Suprapubic skin (tissue), 4 donors: ENCODE measurements at regions not wholly inside any gene's neighbourhood (a gene's known extent, or its start where the extent isn't known, plus 50 kb on each side); places are given as distances from the start of the nearest gene placed in this dataset.

Experiments
- DNase-seq, 2 donors: peaks; one replicate each; pipeline ENCODE4 v3.0.0-alpha.2; 2019; ENCODE audit warnings: low spot score in 2 of 2
- H3K27ac ChIP-seq: fragments of 200-600 bp; sonication (generic); one replicate; pipeline ENCODE4 v1.5.1; 2019
- H3K27me3 ChIP-seq: fragments of 200-600 bp; sonication (generic); one replicate; pipeline ENCODE4 v1.5.1; 2019
- H3K36me3 ChIP-seq: fragments of 200-600 bp; sonication (generic); one replicate; pipeline ENCODE4 v1.5.1; 2019
- H3K4me1 ChIP-seq: fragments of 200-600 bp; sonication (generic); one replicate; pipeline ENCODE4 v1.5.1; 2019
- H3K4me3 ChIP-seq: fragments of 200-600 bp; sonication (generic); one replicate; pipeline ENCODE4 v1.5.1; 2019; ENCODE audit warnings: mild to moderate bottlenecking
- H3K9me3 ChIP-seq: fragments of 200-600 bp; sonication (generic); one replicate; pipeline ENCODE4 v1.5.1; 2019
- CTCF ChIP-seq, 2 donors: fragments of 200-600 bp in 1 of 2; fragments of 450-650 bp in 1 of 2; sonication (generic) in 1 of 2; IDR thresholded peaks; one replicate each; pipeline ENCODE4 v1.5.1; 2016 to 2019; ENCODE audit warnings: antibody characterized with exemption in 2 of 2, mild to moderate bottlenecking in 1 of 2, moderate library complexity in 1 of 2
- EP300 ChIP-seq: sonication (generic); formaldehyde crosslinking; IDR thresholded peaks from one replicate; pipeline ENCODE4 v1.6.1; 2017; ENCODE audit warnings: antibody characterized with exemption
- POLR2A ChIP-seq, 2 donors: fragments of 450-650 bp; IDR thresholded peaks; one replicate each; pipeline ENCODE4 v1.6.1; 2017; ENCODE audit warnings: antibody characterized with exemption in 2 of 2, mild to moderate bottlenecking in 2 of 2, moderate library complexity in 2 of 2
- POLR2AphosphoS5 ChIP-seq, 3 donors: sonication (generic); formaldehyde crosslinking; IDR thresholded peaks; one replicate each; pipeline ENCODE4 v1.6.1; 2017; ENCODE audit warnings: antibody characterized with exemption in 3 of 3
- WGBS: methylation state at CpG from one replicate; pipeline ENCODE4 v1.1.5; 2018; 5-methylcytosine and 5-hydroxymethylcytosine counted together

- H3K27me3 ChIP-seq, result no peaks in the 10 kb centered on the region
- TF ChIP-seq POLR2AphosphoS5 (IDR thresholded peaks at IDR 0.05), result no peak
- TF ChIP-seq POLR2A (IDR thresholded peaks at IDR 0.05), result no peak
- TF ChIP-seq EP300, result no peak
- TF ChIP-seq CTCF (IDR thresholded peaks at IDR 0.05), result no peak
- DNase-seq, result no peak
- H3K36me3 ChIP-seq, result no peaks in the 10 kb centered on the region
- no peaks in the 10 kb centered on the region for H3K9me3 ChIP-seq
- peaks cover 3% of the 10 kb centered on the region for H3K4me1 ChIP-seq
- H3K27ac ChIP-seq, result no peak overlapping the region
- no peak overlapping the region for H3K4me3 ChIP-seq
Observed at GRCh38 chr3:124625074-124625473, 105.2 kb upstream of the UMPS start.

- 72% methylated on average over 6 of the region's 6 CpGs for WGBS
- no peaks in the 10 kb centered on the region for H3K9me3 ChIP-seq
- no peak for TF ChIP-seq EP300
- no peak for TF ChIP-seq CTCF (IDR thresholded peaks at IDR 0.05)
- no peak for TF ChIP-seq POLR2A (IDR thresholded peaks at IDR 0.05)
- no peak for TF ChIP-seq POLR2AphosphoS5 (IDR thresholded peaks at IDR 0.05)
- H3K36me3 ChIP-seq, result no peaks in the 10 kb centered on the region
- H3K27ac ChIP-seq, result no peak overlapping the region
- H3K27me3 ChIP-seq, result no peaks in the 10 kb centered on the region
- H3K4me1 ChIP-seq, result no peaks in the 10 kb centered on the region
- DNase-seq, result no peak
- no peak overlapping the region for H3K4me3 ChIP-seq
Observed at GRCh38 chr3:124627501-124627908, 102.7 kb upstream of the UMPS start.

GRCh38 chr3:124628863-124629262 is 101.4 kb upstream of the UMPS start:
- DNase-seq, result no peak
- Histone ChIP-seq H3K9me3 (no peaks in the 10 kb centered on the region), H3K27me3 (no peaks in the 10 kb centered on the region), H3K4me3 (no peak overlapping the region), H3K4me1 (no peaks in the 10 kb centered on the region), H3K36me3 (no peaks in the 10 kb centered on the region), H3K27ac (no peak overlapping the region)
- 82% methylated on average over 4 of the region's 4 CpGs for WGBS
- TF ChIP-seq EP300, result no peak
- no peak for TF ChIP-seq POLR2AphosphoS5 (IDR thresholded peaks at IDR 0.05)
- TF ChIP-seq POLR2A (IDR thresholded peaks at IDR 0.05), result no peak
- no peak for TF ChIP-seq CTCF (IDR thresholded peaks at IDR 0.05)

GRCh38 chr3:124629497-124629896 is 100.8 kb upstream of the UMPS start:
- no peak for DNase-seq
- Histone ChIP-seq H3K36me3 (no peaks in the 10 kb centered on the region), H3K9me3 (no peaks in the 10 kb centered on the region), H3K4me3 (no peak overlapping the region), H3K4me1 (no peaks in the 10 kb centered on the region), H3K27me3 (no peaks in the 10 kb centered on the region), H3K27ac (no peak overlapping the region)
- 83% methylated on average over 2 of the region's 2 CpGs for WGBS
- no peak for TF ChIP-seq POLR2A (IDR thresholded peaks at IDR 0.05)
- no peak for TF ChIP-seq CTCF (IDR thresholded peaks at IDR 0.05)
- TF ChIP-seq EP300, result no peak
- TF ChIP-seq POLR2AphosphoS5 (IDR thresholded peaks at IDR 0.05), result no peak

- Histone ChIP-seq H3K4me1 (no peaks in the 10 kb centered on the region), H3K9me3 (no peaks in the 10 kb centered on the region), H3K27ac (no peak overlapping the region), H3K36me3 (no peaks in the 10 kb centered on the region), H3K4me3 (no peak overlapping the region), H3K27me3 (no peaks in the 10 kb centered on the region)
- 93% methylated on average over 5 of the region's 5 CpGs for WGBS
- TF ChIP-seq POLR2A (IDR thresholded peaks at IDR 0.05), result no peak
- no peak for TF ChIP-seq EP300
- no peak for TF ChIP-seq POLR2AphosphoS5 (IDR thresholded peaks at IDR 0.05)
- no peak for TF ChIP-seq CTCF (IDR thresholded peaks at IDR 0.05)
- no peak for DNase-seq
Observed at GRCh38 chr3:124630960-124631359, 99.3 kb upstream of the UMPS start.
